ENCODE measurements at regions not wholly inside any gene's neighbourhood (a gene's known extent, or its start where the extent isn't known, plus 50 kb on each side); places are given as distances from the start of the nearest gene placed in this dataset.

GRCh38 chr4:154047733-154048132 lies 258.9 kb upstream of the SFRP2 start:
- H3K27ac ChIP-seq (ENCODE audit: low read length): no peak overlapping the region
- peaks cover 0 to 4% of the 10 kb centered on the region in 2 donors for H3K9me3 ChIP-seq (ENCODE audit: control insufficient read depth in 1 of 2, low read length in 2 of 2)
- no peaks in the 10 kb centered on the region for H3K36me3 ChIP-seq (ENCODE audit: control insufficient read depth in 1 of 2, insufficient read depth in 2 of 2, low read length in 2 of 2)
- H3K27me3 ChIP-seq (ENCODE audit: low read depth, low read length): no peaks in the 10 kb centered on the region
- no peak overlapping the region for H3K4me3 ChIP-seq (ENCODE audit: low read depth in 1 of 2, low read length in 2 of 2)
- H3K4me1 ChIP-seq (ENCODE audit: control insufficient read depth in 1 of 2, insufficient read depth in 2 of 2, low read length in 2 of 2): no peaks in the 10 kb centered on the region

GRCh38 chr4:154044742-154045485 lies 256.0 kb upstream of the SFRP2 start:
- H3K36me3 ChIP-seq (ENCODE audit: control insufficient read depth in 1 of 2, insufficient read depth in 2 of 2, low read length in 2 of 2): no peaks in the 10 kb centered on the region
- H3K4me1 ChIP-seq (ENCODE audit: control insufficient read depth in 1 of 2, insufficient read depth in 2 of 2, low read length in 2 of 2): no peaks in the 10 kb centered on the region
- H3K27ac ChIP-seq (ENCODE audit: low read length): no peak overlapping the region
- no peak overlapping the region for H3K4me3 ChIP-seq (ENCODE audit: low read depth in 1 of 2, low read length in 2 of 2)
- no peaks in the 10 kb centered on the region for H3K27me3 ChIP-seq (ENCODE audit: low read depth, low read length)
- no peaks in the 10 kb centered on the region for H3K9me3 ChIP-seq (ENCODE audit: control insufficient read depth in 1 of 2, low read length in 2 of 2)

DNA sequence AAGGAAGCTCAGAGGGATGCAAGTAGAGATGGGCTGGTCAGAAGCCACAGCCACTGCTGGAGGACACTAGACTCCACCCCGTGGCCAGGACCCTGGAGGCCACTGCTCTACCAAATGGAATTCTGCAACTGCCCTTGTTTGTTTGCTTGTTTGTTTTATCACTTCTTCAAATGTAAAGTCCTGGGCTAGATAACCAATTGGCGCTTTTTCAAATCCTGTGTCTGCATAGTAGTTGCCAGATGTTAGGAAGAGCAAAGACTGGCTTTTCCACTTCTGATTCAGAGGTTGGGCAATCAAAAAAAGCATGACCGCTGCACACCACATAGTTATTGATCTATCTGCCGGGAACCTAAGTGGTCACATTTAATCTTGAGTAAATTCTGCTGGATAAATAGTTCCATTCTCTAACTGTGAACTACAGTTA lies 255.2 kb upstream of the SFRP2 start:
- Histone ChIP-seq H3K36me3 (ENCODE audit: control insufficient read depth in 1 of 2, insufficient read depth in 2 of 2, low read length in 2 of 2) (no peaks in the 10 kb centered on the region), H3K27me3 (ENCODE audit: low read depth, low read length) (no peaks in the 10 kb centered on the region), H3K4me3 (ENCODE audit: low read depth in 1 of 2, low read length in 2 of 2) (no peak overlapping the region), H3K4me1 (ENCODE audit: control insufficient read depth in 1 of 2, insufficient read depth in 2 of 2, low read length in 2 of 2) (no peaks in the 10 kb centered on the region), H3K27ac (ENCODE audit: low read length) (no peak overlapping the region), H3K9me3 (ENCODE audit: control insufficient read depth in 1 of 2, low read length in 2 of 2) (no peaks in the 10 kb centered on the region)

- H3K4me3 ChIP-seq (ENCODE audit: low read depth in 1 of 2, low read length in 2 of 2): no peak overlapping the region
- H3K27me3 ChIP-seq (ENCODE audit: low read depth, low read length): no peaks in the 10 kb centered on the region
- H3K27ac ChIP-seq (ENCODE audit: low read length): no peak overlapping the region
- H3K9me3 ChIP-seq (ENCODE audit: control insufficient read depth in 1 of 2, low read length in 2 of 2): no peaks in the 10 kb centered on the region
- H3K36me3 ChIP-seq (ENCODE audit: control insufficient read depth in 1 of 2, insufficient read depth in 2 of 2, low read length in 2 of 2): no peaks in the 10 kb centered on the region
- H3K4me1 ChIP-seq (ENCODE audit: control insufficient read depth in 1 of 2, insufficient read depth in 2 of 2, low read length in 2 of 2): no peaks in the 10 kb centered on the region
Measured at GRCh38 chr4:154041640-154042039, 252.8 kb upstream of the SFRP2 start.

DNA sequence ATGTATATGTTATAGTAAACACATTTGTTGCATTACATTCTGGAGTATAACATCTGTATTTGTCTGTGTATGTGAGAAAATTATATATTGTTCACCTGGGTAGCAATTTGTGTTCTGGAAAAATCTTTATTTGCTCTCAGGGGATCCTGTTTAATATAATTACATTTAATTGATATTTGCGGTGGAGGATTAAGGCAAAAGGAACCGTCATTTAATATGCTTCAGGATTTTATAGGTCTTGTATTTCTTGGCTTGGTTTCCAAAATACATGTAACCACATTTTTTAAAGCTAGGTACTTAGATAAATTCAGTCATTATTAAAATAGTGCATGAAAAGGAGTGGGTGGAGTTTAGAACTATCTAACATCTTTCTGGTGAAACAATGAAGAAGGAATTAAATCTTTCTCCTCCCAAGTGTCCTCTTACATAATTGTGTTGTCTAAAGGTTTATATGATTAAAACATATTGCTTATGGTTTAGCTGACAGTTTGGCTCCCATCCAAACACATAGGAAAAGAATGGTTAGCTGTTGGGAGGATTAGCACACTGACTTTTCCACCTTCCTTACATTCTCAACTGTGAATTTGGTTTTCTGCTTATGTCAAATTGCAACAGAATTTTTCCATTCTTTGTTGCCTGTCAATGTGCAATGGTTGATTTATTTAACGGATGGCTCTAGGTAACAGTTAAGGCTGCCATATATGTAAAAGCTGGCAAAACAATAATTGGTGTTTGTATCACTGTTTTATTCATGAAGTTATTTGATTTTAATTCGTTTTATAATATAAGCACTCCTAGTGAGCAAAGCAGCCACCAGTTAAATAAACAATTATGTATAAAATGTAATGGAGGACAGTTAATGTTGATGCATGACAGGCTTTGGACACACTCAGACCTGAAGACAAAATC lies 250.8 kb upstream of the SFRP2 start:
- Histone ChIP-seq H3K9me3 (ENCODE audit: control insufficient read depth in 1 of 2, low read length in 2 of 2) (no peaks in the 10 kb centered on the region), H3K4me1 (ENCODE audit: control insufficient read depth in 1 of 2, insufficient read depth in 2 of 2, low read length in 2 of 2) (no peaks in the 10 kb centered on the region), H3K27ac (ENCODE audit: low read length) (no peak overlapping the region), H3K36me3 (ENCODE audit: control insufficient read depth in 1 of 2, insufficient read depth in 2 of 2, low read length in 2 of 2) (no peaks in the 10 kb centered on the region), H3K27me3 (ENCODE audit: low read depth, low read length) (no peaks in the 10 kb centered on the region), H3K4me3 (ENCODE audit: low read depth in 1 of 2, low read length in 2 of 2) (no peak overlapping the region)

- no peaks in the 10 kb centered on the region for H3K9me3 ChIP-seq (ENCODE audit: control insufficient read depth in 1 of 2, low read length in 2 of 2)
- no peaks in the 10 kb centered on the region for H3K36me3 ChIP-seq (ENCODE audit: control insufficient read depth in 1 of 2, insufficient read depth in 2 of 2, low read length in 2 of 2)
- H3K27me3 ChIP-seq (ENCODE audit: low read depth, low read length): no peaks in the 10 kb centered on the region
- H3K27ac ChIP-seq (ENCODE audit: low read length): no peak overlapping the region
- no peak overlapping the region for H3K4me3 ChIP-seq (ENCODE audit: low read depth in 1 of 2, low read length in 2 of 2)
- H3K4me1 ChIP-seq (ENCODE audit: control insufficient read depth in 1 of 2, insufficient read depth in 2 of 2, low read length in 2 of 2): no peaks in the 10 kb centered on the region
Measured at GRCh38 chr4:154036856-154037255, 248.0 kb upstream of the SFRP2 start.

DNA sequence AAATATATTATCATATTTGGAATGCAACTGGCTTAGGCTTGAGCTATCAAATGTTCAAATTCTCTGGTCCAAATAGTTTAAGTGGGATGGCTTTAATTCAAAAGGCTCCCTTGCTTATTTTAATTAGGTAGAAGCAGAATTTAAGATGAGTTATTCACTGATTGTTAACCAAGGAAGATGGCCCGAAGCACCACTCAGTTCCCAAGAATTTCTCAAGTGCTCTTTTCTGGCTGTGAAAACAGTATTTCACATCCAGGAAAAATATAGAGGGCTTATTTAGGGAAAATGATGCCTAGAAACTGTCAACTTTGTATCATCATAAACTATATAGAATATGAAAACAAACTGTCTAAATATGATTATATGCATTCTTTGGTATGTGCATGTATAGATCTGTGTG lies 246.5 kb upstream of the SFRP2 start:
- H3K4me3 ChIP-seq (ENCODE audit: low read depth in 1 of 2, low read length in 2 of 2): no peak overlapping the region

GRCh38 chr4:154033921-154034320 lies 245.0 kb upstream of the SFRP2 start:
- Histone ChIP-seq H3K9me3 (ENCODE audit: control insufficient read depth in 1 of 2, low read length in 2 of 2) (no peaks in the 10 kb centered on the region), H3K27me3 (ENCODE audit: low read depth, low read length) (no peaks in the 10 kb centered on the region), H3K4me3 (ENCODE audit: low read depth in 1 of 2, low read length in 2 of 2) (no peak overlapping the region), H3K4me1 (ENCODE audit: control insufficient read depth in 1 of 2, insufficient read depth in 2 of 2, low read length in 2 of 2) (no peaks in the 10 kb centered on the region), H3K36me3 (ENCODE audit: control insufficient read depth in 1 of 2, insufficient read depth in 2 of 2, low read length in 2 of 2) (no peaks in the 10 kb centered on the region), H3K27ac (ENCODE audit: low read length) (no peak overlapping the region)

More for the DNA sequence above, 246.5 kb upstream of the SFRP2 start:
- Histone ChIP-seq H3K9me3 (ENCODE audit: control insufficient read depth in 1 of 2, low read length in 2 of 2) (no peaks in the 10 kb centered on the region), H3K4me1 (ENCODE audit: control insufficient read depth in 1 of 2, insufficient read depth in 2 of 2, low read length in 2 of 2) (no peaks in the 10 kb centered on the region), H3K27ac (ENCODE audit: low read length) (no peak overlapping the region), H3K27me3 (ENCODE audit: low read depth, low read length) (no peaks in the 10 kb centered on the region), H3K36me3 (ENCODE audit: control insufficient read depth in 1 of 2, insufficient read depth in 2 of 2, low read length in 2 of 2) (no peaks in the 10 kb centered on the region)

DNA sequence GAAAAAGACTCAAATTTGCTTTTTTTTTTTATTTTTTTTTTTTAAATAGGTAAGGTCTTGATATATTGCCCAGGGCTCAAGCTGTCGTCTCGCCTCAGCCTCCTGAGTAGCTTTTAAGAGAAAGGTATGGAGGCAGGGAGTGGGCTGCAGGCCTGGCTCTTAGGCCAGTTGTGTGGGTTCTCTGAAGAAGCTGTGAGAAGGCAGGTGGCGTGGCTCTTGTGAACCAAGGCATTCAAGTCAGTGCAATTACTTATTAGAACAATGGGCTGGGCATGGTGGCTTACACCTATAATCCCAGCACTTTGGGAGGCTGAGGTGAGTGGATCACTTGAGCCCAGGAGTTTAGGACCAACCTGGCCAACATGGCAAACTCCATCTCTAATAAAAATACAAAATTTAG lies 244.0 kb upstream of the SFRP2 start:
- H3K36me3 ChIP-seq (ENCODE audit: control insufficient read depth in 1 of 2, insufficient read depth in 2 of 2, low read length in 2 of 2): no peaks in the 10 kb centered on the region

GRCh38 chr4:154030746-154031145 lies 241.9 kb upstream of the SFRP2 start:
- Histone ChIP-seq H3K27me3 (ENCODE audit: low read depth, low read length) (no peaks in the 10 kb centered on the region), H3K4me1 (ENCODE audit: control insufficient read depth in 1 of 2, insufficient read depth in 2 of 2, low read length in 2 of 2) (no peaks in the 10 kb centered on the region), H3K4me3 (ENCODE audit: low read depth in 1 of 2, low read length in 2 of 2) (no peak overlapping the region), H3K27ac (ENCODE audit: low read length) (no peak overlapping the region), H3K36me3 (ENCODE audit: control insufficient read depth in 1 of 2, insufficient read depth in 2 of 2, low read length in 2 of 2) (no peaks in the 10 kb centered on the region), H3K9me3 (ENCODE audit: control insufficient read depth in 1 of 2, low read length in 2 of 2) (no peaks in the 10 kb centered on the region)

More for the DNA sequence above, 244.0 kb upstream of the SFRP2 start:
- no peaks in the 10 kb centered on the region for H3K27me3 ChIP-seq (ENCODE audit: low read depth, low read length)
- H3K4me3 ChIP-seq (ENCODE audit: low read depth in 1 of 2, low read length in 2 of 2): no peak overlapping the region
- H3K27ac ChIP-seq (ENCODE audit: low read length): no peak overlapping the region
- H3K9me3 ChIP-seq (ENCODE audit: control insufficient read depth in 1 of 2, low read length in 2 of 2): no peaks in the 10 kb centered on the region
- H3K4me1 ChIP-seq (ENCODE audit: control insufficient read depth in 1 of 2, insufficient read depth in 2 of 2, low read length in 2 of 2): no peaks in the 10 kb centered on the region

- Histone ChIP-seq H3K4me3 (ENCODE audit: low read depth in 1 of 2, low read length in 2 of 2) (no peak overlapping the region), H3K9me3 (ENCODE audit: control insufficient read depth in 1 of 2, low read length in 2 of 2) (no peaks in the 10 kb centered on the region), H3K4me1 (ENCODE audit: control insufficient read depth in 1 of 2, insufficient read depth in 2 of 2, low read length in 2 of 2) (no peaks in the 10 kb centered on the region), H3K36me3 (ENCODE audit: control insufficient read depth in 1 of 2, insufficient read depth in 2 of 2, low read length in 2 of 2) (no peaks in the 10 kb centered on the region), H3K27ac (ENCODE audit: low read length) (no peak overlapping the region), H3K27me3 (ENCODE audit: low read depth, low read length) (no peaks in the 10 kb centered on the region)
Measured at GRCh38 chr4:154030152-154030551, 241.3 kb upstream of the SFRP2 start.
